DOHH2 (cell line): ENCODE measurements at regions not wholly inside any gene's neighbourhood (a gene's known extent, or its start where the extent isn't known, plus 50 kb on each side); places are given as distances from the start of the nearest gene placed in this dataset.
"Not testable (repeated sequence)": the region's sequence is repeated elsewhere in the genome, so short reads cannot be mapped to it uniquely, and the experiment has no call there.

ENCODE experiments used
- H3F3A ChIP-seq: fragments of 200-600 bp; sonication (generic), shearing (Covaris generic); 2 replicates; pipeline ENCODE4 v1.6.0; 2016; ENCODE audit warnings: antibody characterized with exemption, mild to moderate bottlenecking; ENCODE audit not compliant: control insufficient read depth, insufficient read depth
- H3K27ac ChIP-seq: fragments of 200-600 bp; sonication (generic); 2 replicates; pipeline ENCODE4 v1.5.1; 2014; ENCODE audit warnings: low read depth, mild to moderate bottlenecking, low read length, moderate library complexity
- H3K27me3 ChIP-seq: fragments of 200-600 bp; sonication (generic); 2 replicates; pipeline ENCODE4 v1.6.1; 2014; ENCODE audit warnings: mild to moderate bottlenecking, low read length, mixed read lengths; ENCODE audit not compliant: control insufficient read depth
- H3K36me3 ChIP-seq: fragments of 200-600 bp; sonication (generic); 2 replicates; pipeline ENCODE4 v1.6.1; 2014; ENCODE audit warnings: mild to moderate bottlenecking, low read length, moderate library complexity, mixed read lengths; ENCODE audit not compliant: control insufficient read depth
- H3K4me1 ChIP-seq: fragments of 200-600 bp; sonication (generic); 2 replicates; pipeline ENCODE4 v1.6.1; 2014; ENCODE audit warnings: mild to moderate bottlenecking, low read length, mixed read lengths; ENCODE audit not compliant: control insufficient read depth
- H3K4me2 ChIP-seq: fragments of 200-600 bp; sonication (generic); 2 replicates; pipeline ENCODE4 v1.6.0; 2014; ENCODE audit warnings: mild to moderate bottlenecking, low read length, moderate library complexity
- H3K4me3 ChIP-seq: fragments of 200-600 bp; sonication (generic); 2 replicates; pipeline ENCODE4 v1.5.1; 2014; ENCODE audit warnings: mild to moderate bottlenecking, low read length, mixed read lengths
- H3K79me2 ChIP-seq: fragments of 200-600 bp; sonication (generic); 2 replicates; pipeline ENCODE4 v1.6.1; 2014; ENCODE audit warnings: mild to moderate bottlenecking, low read length, mixed read lengths; ENCODE audit not compliant: control insufficient read depth
- H3K9me2 ChIP-seq: fragments of 200-600 bp; sonication (generic); replicated peaks from 2 replicates; pipeline ENCODE4 v1.6.1; 2014; ENCODE audit warnings: mild to moderate bottlenecking, low read length, mixed read lengths; ENCODE audit not compliant: control insufficient read depth
- H3K9me3 ChIP-seq: fragments of 200-600 bp; sonication (generic); 2 replicates; pipeline ENCODE4 v1.6.1; 2014; ENCODE audit warnings: antibody characterized with exemption, low read length, mixed read lengths; ENCODE audit not compliant: control insufficient read depth, insufficient read depth
- H4K20me1 ChIP-seq: fragments of 200-600 bp; sonication (generic); 2 replicates; pipeline ENCODE4 v1.6.0; 2014; ENCODE audit warnings: low read depth, mild to moderate bottlenecking, antibody characterized with exemption, low read length, moderate library complexity; ENCODE audit not compliant: control insufficient read depth, insufficient read depth
- CTCF ChIP-seq: fragments of 200-600 bp; sonication (generic); IDR thresholded peaks from one replicate; pipeline ENCODE4 v1.5.1; 2014; ENCODE audit warnings: antibody characterized with exemption, mild to moderate bottlenecking, low read depth, low read length; ENCODE audit not compliant: poor library complexity, severe bottlenecking
- EZH2phosphoT487 ChIP-seq: fragments of 200-600 bp; sonication (generic); IDR thresholded peaks from 2 replicates; pipeline ENCODE4 v1.6.1; 2017; ENCODE audit warnings: borderline replicate concordance, mild to moderate bottlenecking, antibody characterized with exemption, low read length, moderate library complexity, mixed read lengths

DNA sequence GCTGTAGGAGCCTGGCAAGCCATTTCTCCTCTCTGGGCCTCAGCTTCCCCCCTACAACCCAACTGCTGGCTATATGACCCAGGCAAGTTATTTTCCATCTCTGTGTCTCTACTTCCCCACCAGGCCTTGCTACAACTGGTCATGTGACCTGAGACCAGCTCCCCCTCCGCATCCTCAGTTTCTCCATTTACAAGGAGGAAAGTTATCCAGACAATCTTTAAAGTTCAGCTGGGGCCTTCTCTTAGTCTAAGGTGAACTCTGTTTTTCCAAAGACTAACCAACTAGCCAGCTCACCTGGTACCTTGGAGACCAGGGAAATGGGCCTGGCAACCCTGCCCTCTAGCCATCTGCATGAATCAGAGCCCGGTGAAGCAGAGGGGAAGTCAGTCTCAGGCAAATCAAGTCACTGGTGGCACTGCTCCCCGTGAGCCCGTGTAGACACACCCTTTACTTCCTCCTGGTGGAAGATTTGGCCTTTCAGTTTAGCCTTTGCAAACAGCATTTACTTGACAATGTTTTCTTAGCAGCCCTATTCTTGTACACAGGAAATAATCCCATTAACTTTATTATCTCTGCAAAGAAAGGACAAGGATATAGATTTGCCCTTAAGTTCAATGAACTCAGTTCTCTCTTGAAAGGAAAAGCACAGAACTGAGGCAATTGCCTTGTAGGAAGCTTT, 157.7 kb downstream of the VEGFA start:
- Histone ChIP-seq H3K9me3 (no peaks in the 10 kb centered on the region), H3K4me2 (no peak overlapping the region)

GRCh38 chr6:43926634-43927531, 156.9 kb downstream of the VEGFA start:
- Histone ChIP-seq H3K79me2 (no peaks in the 10 kb centered on the region), H3F3A (no peaks in the 10 kb centered on the region), H3K4me2 (no peak overlapping the region), H3K9me2 (no peaks in the 10 kb centered on the region), H3K4me1 (no peaks in the 10 kb centered on the region), H3K4me3 (no peak overlapping the region), H3K27me3 (no peaks in the 10 kb centered on the region; the same call in 1 of the 2 replicates), H3K36me3 (no peaks in the 10 kb centered on the region), H4K20me1 (no peaks in the 10 kb centered on the region), H3K9me3 (no peaks in the 10 kb centered on the region), H3K27ac (no peak overlapping the region)
- TF ChIP-seq EZH2phosphoT487 (no peak), CTCF (no peak)

More for the DNA sequence above, 157.7 kb downstream of the VEGFA start:
- Histone ChIP-seq H3K9me2 (no peaks in the 10 kb centered on the region), H3K4me3 (no peak overlapping the region), H3F3A (no peaks in the 10 kb centered on the region), H3K27ac (no peak overlapping the region), H3K4me1 (no peaks in the 10 kb centered on the region), H3K36me3 (no peaks in the 10 kb centered on the region), H3K79me2 (no peaks in the 10 kb centered on the region), H4K20me1 (no peaks in the 10 kb centered on the region), H3K27me3 (no peaks in the 10 kb centered on the region; the same call in 1 of the 2 replicates)
- TF ChIP-seq EZH2phosphoT487 (no peak), CTCF (no peak)

- not testable (repeated sequence) for H3K9me2 ChIP-seq, H3K27me3 ChIP-seq, H3K79me2 ChIP-seq, H3K4me3 ChIP-seq, H3K9me3 ChIP-seq, H3K36me3 ChIP-seq, H3F3A ChIP-seq, H4K20me1 ChIP-seq, H3K27ac ChIP-seq, H3K4me1 ChIP-seq, H3K4me2 ChIP-seq
Measured at GRCh38 chr6:43925636-43926139, 155.7 kb downstream of the VEGFA start.
